ENCODE measurements at regions not wholly inside any gene's neighbourhood (a gene's known extent, or its start where the extent isn't known, plus 50 kb on each side); places are given as distances from the start of the nearest gene placed in this dataset.

DNA sequence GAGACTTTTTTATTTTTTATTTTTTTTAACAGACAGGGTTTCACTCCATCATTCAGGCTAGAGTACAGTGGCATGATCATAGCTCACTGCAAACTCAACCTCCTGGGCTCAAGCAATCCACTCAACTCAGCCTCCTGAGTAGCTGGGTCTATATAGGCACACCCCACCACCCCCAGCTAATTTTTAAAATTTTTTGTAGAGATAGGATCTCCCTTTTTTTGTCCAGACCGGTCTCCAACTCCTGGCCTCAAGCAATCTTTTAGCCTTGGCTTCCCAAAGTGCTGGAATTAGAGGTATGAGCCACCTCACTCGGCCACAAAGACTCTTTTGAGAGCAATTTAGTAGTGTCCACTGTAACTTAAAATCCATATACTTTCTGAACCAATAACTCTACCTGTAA, 103.3 kb upstream of the DST start:
- BruUV-seq (replicated peaks): no TSS peak
- H3K9me3 ChIP-seq (ENCODE audit: control insufficient read depth in 1 of 2, insufficient read depth in 1 of 2, low read depth in 1 of 2, low read length in 2 of 2): no peaks in the 10 kb centered on the region
- H3K4me3 ChIP-seq (replicated peaks in 1 of 2; ENCODE audit: low read depth in 1 of 2, low read length in 2 of 2): no peak overlapping the region
- no peaks in the 10 kb centered on the region for H4K20me1 ChIP-seq (ENCODE audit: insufficient read depth)
- H2AFZ ChIP-seq (ENCODE audit: low read depth, low read length, poor library complexity, severe bottlenecking): no peak overlapping the region
- peaks cover 84% of the 10 kb centered on the region for H3K79me2 ChIP-seq (ENCODE audit: insufficient read depth, low read length)
- DNase-seq (ENCODE audit: low read depth, low spot score) (no peak), ATAC-seq (no peak)
- no peak for TF ChIP-seq EZH2 (IDR thresholded peaks at IDR 0.05)
- no peak for TF ChIP-seq SIN3A (IDR thresholded peaks at IDR 0.05; ENCODE audit: low read depth)
- no peak for TF ChIP-seq ZFX (IDR thresholded peaks at IDR 0.05)
- POLR2A ChIA-PET: interaction anchor here (2.0 kb wide), 1 partner anchor 19 kb away, joined by 7 read pairs; no protein-coding TSS in a partner anchor
- peaks cover 89% of the 10 kb centered on the region in 2 experiments for H3K4me1 ChIP-seq (ENCODE audit: control insufficient read depth in 1 of 2, insufficient read depth in 2 of 2, low read length in 2 of 2)
- CTCF ChIA-PET: interaction anchor here (0.6 kb wide), 1 partner anchor 376 kb away, joined by 3 read pairs; no protein-coding TSS in a partner anchor
- RAD21 ChIA-PET (ENCODE audit: low non-redundant PET in 1 of 2, low total read pairs in 2 of 2, uncharacterized antibody in 2 of 2, unreplicated experiment in 2 of 2): no interaction called here
- H3K36me3 ChIP-seq (ENCODE audit: control insufficient read depth in 1 of 2, insufficient read depth in 2 of 2, low read length in 2 of 2): no peaks in the 10 kb centered on the region
- H3K27ac ChIP-seq (ENCODE audit: low read depth, low read length): peak overlapping the region; percentile 97; the same call in 1 of the 2 replicates
- no peaks in the 10 kb centered on the region for H3K27me3 ChIP-seq (ENCODE audit: insufficient read depth, low read length)
- no peak overlapping the region for H3K4me2 ChIP-seq (ENCODE audit: low read length)
- intact Hi-C loops (cut with micrococcal nuclease): no loop called here
- no peaks in the 10 kb centered on the region for H3K9me2 ChIP-seq (ENCODE audit: insufficient read depth)
- no peak overlapping the region for H3K9ac ChIP-seq (ENCODE audit: low read length)

DNA sequence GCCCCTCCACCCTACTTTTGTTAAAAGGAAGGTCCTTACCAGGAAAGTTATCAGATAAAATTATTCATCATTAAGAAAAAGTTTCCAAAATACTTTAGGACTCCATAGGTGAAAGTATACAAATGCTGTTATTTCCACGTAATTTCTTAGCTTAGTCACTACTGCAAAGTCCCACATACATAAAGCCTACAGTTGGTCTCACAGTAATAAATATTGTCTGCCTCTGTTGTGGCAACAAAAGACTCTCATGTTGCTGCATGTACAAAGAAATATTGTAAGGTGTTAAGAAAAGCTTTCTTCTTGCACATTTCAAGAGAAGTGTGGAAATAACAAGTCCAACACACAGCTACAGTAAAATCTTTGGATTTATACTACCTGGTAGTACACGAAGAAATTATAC, 102.4 kb upstream of the DST start:
- H3K4me1 ChIP-seq (ENCODE audit: control insufficient read depth in 1 of 2, insufficient read depth in 2 of 2, low read length in 2 of 2): peaks cover 83 to 85% of the 10 kb centered on the region in 2 experiments
- H3K27ac ChIP-seq (ENCODE audit: low read depth, low read length): peak overlapping the region; percentile 16; the same call in 1 of the 2 replicates
- ATAC-seq (no peak), DNase-seq (ENCODE audit: low read depth, low spot score) (no peak)
- no peak overlapping the region for H2AFZ ChIP-seq (ENCODE audit: low read depth, low read length, poor library complexity, severe bottlenecking)
- H3K27me3 ChIP-seq (ENCODE audit: insufficient read depth, low read length): no peaks in the 10 kb centered on the region
- ChIA-PET CTCF (interaction anchor here (0.8 kb wide), 1 partner anchor 46 kb away, joined by 3 read pairs; no protein-coding TSS in a partner anchor), RAD21 (ENCODE audit: low non-redundant PET in 1 of 2, low total read pairs in 2 of 2, uncharacterized antibody in 2 of 2, unreplicated experiment in 2 of 2) (no interaction called here), POLR2A (interaction anchor here (1.4 to 2.0 kb wide), 3 partner anchors 10 to 18 kb away, joined by 4 to 8 read pairs (median 7); no protein-coding TSS in a partner anchor)
- peaks cover 85% of the 10 kb centered on the region for H3K79me2 ChIP-seq (ENCODE audit: insufficient read depth, low read length)
- intact Hi-C loops (cut with micrococcal nuclease): no loop called here
- H3K9me2 ChIP-seq (ENCODE audit: insufficient read depth): no peaks in the 10 kb centered on the region
- peak overlapping the region; percentile 12; the same call in 1 of the 2 replicates for H3K9ac ChIP-seq (ENCODE audit: low read length)
- no peaks in the 10 kb centered on the region for H3K36me3 ChIP-seq (ENCODE audit: control insufficient read depth in 1 of 2, insufficient read depth in 2 of 2, low read length in 2 of 2)
- peak overlapping the region; percentile 24; the same call in 1 of the 2 replicates for H3K4me2 ChIP-seq (ENCODE audit: low read length)
- no peak overlapping the region for H3K4me3 ChIP-seq (replicated peaks in 1 of 2; ENCODE audit: low read depth in 1 of 2, low read length in 2 of 2)
- no TSS peak for BruUV-seq (replicated peaks)
- H4K20me1 ChIP-seq (ENCODE audit: insufficient read depth): no peaks in the 10 kb centered on the region
- H3K9me3 ChIP-seq (ENCODE audit: control insufficient read depth in 1 of 2, insufficient read depth in 1 of 2, low read depth in 1 of 2, low read length in 2 of 2): no peaks in the 10 kb centered on the region
- TF ChIP-seq, protein P1, sequence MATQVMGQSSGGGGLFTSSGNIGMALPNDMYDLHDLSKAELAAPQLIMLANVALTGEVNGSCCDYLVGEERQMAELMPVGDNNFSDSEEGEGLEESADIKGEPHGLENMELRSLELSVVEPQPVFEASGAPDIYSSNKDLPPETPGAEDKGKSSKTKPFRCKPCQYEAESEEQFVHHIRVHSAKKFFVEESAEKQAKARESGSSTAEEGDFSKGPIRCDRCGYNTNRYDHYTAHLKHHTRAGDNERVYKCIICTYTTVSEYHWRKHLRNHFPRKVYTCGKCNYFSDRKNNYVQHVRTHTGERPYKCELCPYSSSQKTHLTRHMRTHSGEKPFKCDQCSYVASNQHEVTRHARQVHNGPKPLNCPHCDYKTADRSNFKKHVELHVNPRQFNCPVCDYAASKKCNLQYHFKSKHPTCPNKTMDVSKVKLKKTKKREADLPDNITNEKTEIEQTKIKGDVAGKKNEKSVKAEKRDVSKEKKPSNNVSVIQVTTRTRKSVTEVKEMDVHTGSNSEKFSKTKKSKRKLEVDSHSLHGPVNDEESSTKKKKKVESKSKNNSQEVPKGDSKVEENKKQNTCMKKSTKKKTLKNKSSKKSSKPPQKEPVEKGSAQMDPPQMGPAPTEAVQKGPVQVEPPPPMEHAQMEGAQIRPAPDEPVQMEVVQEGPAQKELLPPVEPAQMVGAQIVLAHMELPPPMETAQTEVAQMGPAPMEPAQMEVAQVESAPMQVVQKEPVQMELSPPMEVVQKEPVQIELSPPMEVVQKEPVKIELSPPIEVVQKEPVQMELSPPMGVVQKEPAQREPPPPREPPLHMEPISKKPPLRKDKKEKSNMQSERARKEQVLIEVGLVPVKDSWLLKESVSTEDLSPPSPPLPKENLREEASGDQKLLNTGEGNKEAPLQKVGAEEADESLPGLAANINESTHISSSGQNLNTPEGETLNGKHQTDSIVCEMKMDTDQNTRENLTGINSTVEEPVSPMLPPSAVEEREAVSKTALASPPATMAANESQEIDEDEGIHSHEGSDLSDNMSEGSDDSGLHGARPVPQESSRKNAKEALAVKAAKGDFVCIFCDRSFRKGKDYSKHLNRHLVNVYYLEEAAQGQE (IDR thresholded peaks at IDR 0.05; ENCODE audit: low read depth): no peak
- TF ChIP-seq RAD21 (IDR thresholded peaks at IDR 0.05; ENCODE audit: low read depth) (no peak), CEBPB (IDR thresholded peaks at IDR 0.05; ENCODE audit: low read depth) (no peak), JUND (IDR thresholded peaks at IDR 0.05) (no peak), EGR1 (IDR thresholded peaks at IDR 0.05; ENCODE audit: low read depth) (no peak), SP1 (IDR thresholded peaks at IDR 0.05; ENCODE audit: low read depth) (no peak), ZNF274 (IDR thresholded peaks at IDR 0.05; ENCODE audit: low read depth, low read length) (no peak), EZH2phosphoT487 (IDR thresholded peaks at IDR 0.05; ENCODE audit: borderline replicate concordance) (no peak), ELF1 (IDR thresholded peaks at IDR 0.05; ENCODE audit: borderline replicate concordance, low read depth) (no peak), FOSL1 (IDR thresholded peaks at IDR 0.05; ENCODE audit: low read depth) (no peak), ZFX (IDR thresholded peaks at IDR 0.05) (no peak)
- TF ChIP-seq, protein P2, sequence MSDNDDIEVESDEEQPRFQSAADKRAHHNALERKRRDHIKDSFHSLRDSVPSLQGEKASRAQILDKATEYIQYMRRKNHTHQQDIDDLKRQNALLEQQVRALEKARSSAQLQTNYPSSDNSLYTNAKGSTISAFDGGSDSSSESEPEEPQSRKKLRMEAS (IDR thresholded peaks at IDR 0.05): no peak
- TF ChIP-seq, protein P3, sequence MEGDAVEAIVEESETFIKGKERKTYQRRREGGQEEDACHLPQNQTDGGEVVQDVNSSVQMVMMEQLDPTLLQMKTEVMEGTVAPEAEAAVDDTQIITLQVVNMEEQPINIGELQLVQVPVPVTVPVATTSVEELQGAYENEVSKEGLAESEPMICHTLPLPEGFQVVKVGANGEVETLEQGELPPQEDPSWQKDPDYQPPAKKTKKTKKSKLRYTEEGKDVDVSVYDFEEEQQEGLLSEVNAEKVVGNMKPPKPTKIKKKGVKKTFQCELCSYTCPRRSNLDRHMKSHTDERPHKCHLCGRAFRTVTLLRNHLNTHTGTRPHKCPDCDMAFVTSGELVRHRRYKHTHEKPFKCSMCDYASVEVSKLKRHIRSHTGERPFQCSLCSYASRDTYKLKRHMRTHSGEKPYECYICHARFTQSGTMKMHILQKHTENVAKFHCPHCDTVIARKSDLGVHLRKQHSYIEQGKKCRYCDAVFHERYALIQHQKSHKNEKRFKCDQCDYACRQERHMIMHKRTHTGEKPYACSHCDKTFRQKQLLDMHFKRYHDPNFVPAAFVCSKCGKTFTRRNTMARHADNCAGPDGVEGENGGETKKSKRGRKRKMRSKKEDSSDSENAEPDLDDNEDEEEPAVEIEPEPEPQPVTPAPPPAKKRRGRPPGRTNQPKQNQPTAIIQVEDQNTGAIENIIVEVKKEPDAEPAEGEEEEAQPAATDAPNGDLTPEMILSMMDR (IDR thresholded peaks at IDR 0.05 in 2 of 3, conservative IDR thresholded peaks at IDR 0.05 in 1 of 3; ENCODE audit: borderline replicate concordance in 1 of 3, insufficient read depth in 1 of 3, low read depth in 2 of 3, low read length in 2 of 3): no peak
